ENCODE measurements at regions not wholly inside any gene's neighbourhood (a gene's known extent, or its start where the extent isn't known, plus 50 kb on each side); places are given as distances from the start of the nearest gene placed in this dataset.
"Not testable (repeated sequence)": the region's sequence is repeated elsewhere in the genome, so short reads cannot be mapped to it uniquely, and the experiment has no call there.

DNA sequence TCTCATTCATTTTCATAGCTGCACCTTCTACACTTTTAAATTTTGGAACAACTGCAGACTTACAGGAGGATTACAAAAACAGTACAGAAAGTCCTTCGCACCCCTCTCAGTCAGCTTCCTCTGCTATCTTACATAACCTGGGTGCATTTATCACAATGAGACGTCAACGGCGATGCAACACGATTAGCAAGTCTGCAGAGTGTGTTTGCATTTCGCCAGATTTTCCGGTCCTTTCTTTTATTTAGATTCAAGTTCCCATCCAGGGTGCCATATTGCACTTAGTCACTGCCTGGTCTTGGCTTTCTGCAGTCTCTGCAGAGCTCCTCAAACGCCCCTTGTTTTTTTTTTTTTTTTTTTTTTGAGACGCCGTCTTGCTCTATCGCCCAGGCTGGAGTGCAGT is 85.9 kb downstream of the ASMT start:
- no peaks in the 10 kb centered on the region for H3K27me3 ChIP-seq (replicated peaks; ENCODE audit: control insufficient read depth, insufficient read depth, low read length)
- H3K36me3 ChIP-seq (ENCODE audit: control insufficient read depth, insufficient read depth, low read length, severe bottlenecking), result no peaks in the 10 kb centered on the region
- H3K9me3 ChIP-seq (ENCODE audit: control insufficient read depth, low read length), result peaks cover 4% of the 10 kb centered on the region
- DNase-seq (ENCODE audit: low read depth), result no peak
- H3K4me3 ChIP-seq (ENCODE audit: low read length), result no peak overlapping the region
- no peaks in the 10 kb centered on the region for H3K4me1 ChIP-seq (ENCODE audit: control insufficient read depth, insufficient read depth, low read length)
- H3K9ac ChIP-seq (ENCODE audit: low read length), result no peak overlapping the region

DNA sequence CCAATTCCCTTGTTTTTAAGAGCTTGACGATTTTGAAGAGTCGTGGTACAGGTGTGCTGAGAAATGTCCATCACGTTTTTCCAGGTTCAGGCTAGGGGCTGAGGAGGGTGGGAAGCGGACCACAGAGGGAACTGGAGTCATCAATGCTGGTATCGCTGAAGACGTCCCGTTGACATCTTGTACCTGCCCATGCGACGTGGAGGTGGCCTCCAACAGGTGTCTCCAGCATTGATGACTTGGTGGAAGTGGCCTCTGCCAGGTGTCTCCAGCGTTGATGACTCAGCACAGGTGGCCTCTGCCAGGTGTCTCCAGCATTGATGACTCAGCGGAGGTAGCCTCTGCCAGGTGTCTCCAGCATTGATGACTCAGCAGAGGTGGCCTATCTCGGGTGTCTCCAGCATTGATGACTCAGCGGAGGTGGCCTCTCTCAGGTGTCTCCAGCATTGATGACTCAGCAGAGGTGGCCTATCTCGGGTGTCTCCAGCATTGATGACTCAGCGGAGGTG is 86.6 kb downstream of the ASMT start:
- H3K9ac ChIP-seq (ENCODE audit: low read length); DNase-seq (ENCODE audit: low read depth); H3K9me3 ChIP-seq (ENCODE audit: control insufficient read depth, low read length); H3K4me3 ChIP-seq (ENCODE audit: low read length); H3K27me3 ChIP-seq (replicated peaks; ENCODE audit: control insufficient read depth, insufficient read depth, low read length); H3K4me1 ChIP-seq (ENCODE audit: control insufficient read depth, insufficient read depth, low read length); H3K36me3 ChIP-seq (ENCODE audit: control insufficient read depth, insufficient read depth, low read length, severe bottlenecking): not testable (repeated sequence)

DNA sequence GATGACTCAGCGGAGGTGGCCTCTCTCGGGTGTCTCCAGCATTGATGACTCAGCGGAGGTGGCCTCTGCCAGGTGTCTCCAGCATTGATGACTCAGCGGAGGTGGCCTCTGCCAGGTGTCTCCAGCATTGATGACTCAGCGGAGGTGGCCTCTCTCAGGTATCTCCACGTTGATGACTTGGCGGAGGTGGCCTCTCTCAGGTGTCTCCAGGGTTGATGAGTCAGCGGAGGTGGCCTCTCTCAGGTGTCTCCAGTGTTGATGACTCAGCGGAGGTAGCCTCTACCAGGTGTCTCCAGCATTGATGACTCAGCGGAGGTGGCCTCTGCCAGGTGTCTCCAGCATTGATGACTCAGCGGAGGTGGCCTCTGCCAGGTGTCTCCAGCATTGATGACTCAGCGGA is 87.3 kb downstream of the ASMT start:
- DNase-seq (ENCODE audit: low read depth); H3K4me1 ChIP-seq (ENCODE audit: control insufficient read depth, insufficient read depth, low read length); H3K9ac ChIP-seq (ENCODE audit: low read length); H3K9me3 ChIP-seq (ENCODE audit: control insufficient read depth, low read length); H3K4me3 ChIP-seq (ENCODE audit: low read length); H3K27me3 ChIP-seq (replicated peaks; ENCODE audit: control insufficient read depth, insufficient read depth, low read length); H3K36me3 ChIP-seq (ENCODE audit: control insufficient read depth, insufficient read depth, low read length, severe bottlenecking): not testable (repeated sequence)

DNA sequence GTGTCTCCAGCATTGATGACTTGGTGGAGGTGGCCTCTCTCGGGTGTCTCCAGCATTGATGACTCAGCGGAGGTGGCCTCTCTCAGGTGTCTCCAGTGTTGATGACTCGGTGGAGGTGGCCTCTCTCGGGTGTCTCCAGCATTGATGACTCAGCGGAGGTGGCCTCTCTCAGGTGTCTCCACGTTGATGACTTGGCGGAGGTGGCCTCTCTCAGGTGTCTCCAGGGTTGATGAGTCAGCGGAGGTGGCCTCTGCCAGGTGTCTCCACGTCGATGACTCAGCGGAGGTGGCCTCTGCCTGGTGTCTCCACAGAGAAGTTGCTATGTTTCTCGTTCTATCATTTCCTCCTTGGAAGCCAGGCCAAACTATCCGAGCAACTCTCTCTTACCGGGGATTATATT is 87.7 kb downstream of the ASMT start:
- not testable (repeated sequence) for H3K27me3 ChIP-seq (replicated peaks; ENCODE audit: control insufficient read depth, insufficient read depth, low read length); H3K9me3 ChIP-seq (ENCODE audit: control insufficient read depth, low read length); H3K4me3 ChIP-seq (ENCODE audit: low read length); H3K36me3 ChIP-seq (ENCODE audit: control insufficient read depth, insufficient read depth, low read length, severe bottlenecking); H3K4me1 ChIP-seq (ENCODE audit: control insufficient read depth, insufficient read depth, low read length); H3K9ac ChIP-seq (ENCODE audit: low read length); DNase-seq (ENCODE audit: low read depth)

DNA sequence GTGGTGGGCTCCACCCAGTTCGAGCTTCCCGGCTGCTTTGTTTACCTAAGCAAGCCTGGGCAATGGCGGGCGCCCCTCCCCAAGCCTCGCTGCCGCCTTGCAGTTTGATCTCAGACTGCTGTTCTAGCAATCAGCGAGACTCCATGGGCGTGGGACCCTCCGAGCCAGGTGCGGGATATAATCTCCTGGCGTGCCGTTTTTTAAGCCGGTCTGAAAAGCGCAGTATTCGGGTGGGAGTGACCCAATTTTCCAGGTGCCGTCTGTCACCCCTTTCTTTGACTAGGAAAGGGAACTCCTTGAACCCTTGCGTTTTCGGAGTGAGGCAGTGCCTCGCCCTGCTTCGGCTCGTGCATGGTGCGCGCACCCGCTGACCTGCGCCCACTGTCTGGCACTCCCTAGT is 94.4 kb downstream of the ASMT start:
- not testable (repeated sequence) for H3K36me3 ChIP-seq (ENCODE audit: control insufficient read depth, insufficient read depth, low read length, severe bottlenecking); H3K9ac ChIP-seq (ENCODE audit: low read length); H3K9me3 ChIP-seq (ENCODE audit: control insufficient read depth, low read length); DNase-seq (ENCODE audit: low read depth); H3K4me3 ChIP-seq (ENCODE audit: low read length); H3K4me1 ChIP-seq (ENCODE audit: control insufficient read depth, insufficient read depth, low read length); H3K27me3 ChIP-seq (replicated peaks; ENCODE audit: control insufficient read depth, insufficient read depth, low read length)

DNA sequence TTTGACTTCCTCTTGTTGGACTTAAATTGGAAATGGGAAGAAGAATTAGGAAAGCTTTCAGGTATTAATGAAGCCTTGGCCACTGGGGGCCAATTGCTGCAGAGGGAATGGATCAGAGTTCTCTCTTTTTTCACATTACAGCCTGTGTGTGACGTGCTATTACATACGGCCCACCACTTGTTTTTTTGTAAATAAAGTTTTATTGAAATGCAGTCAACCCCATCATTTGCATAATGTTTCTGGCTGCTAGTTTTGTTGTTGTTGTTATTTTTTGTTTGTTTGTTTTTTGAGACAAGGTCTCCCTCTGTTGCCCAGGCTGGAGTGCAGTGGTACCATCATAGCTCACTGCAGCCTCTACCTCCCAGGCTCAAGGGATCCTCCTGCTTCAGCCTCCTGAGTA is 98.4 kb downstream of the ASMT start:
- Histone ChIP-seq H3K4me1 (ENCODE audit: control insufficient read depth, insufficient read depth, low read length) (no peaks in the 10 kb centered on the region), H3K9ac (ENCODE audit: low read length) (no peak overlapping the region), H3K27me3 (replicated peaks; ENCODE audit: control insufficient read depth, insufficient read depth, low read length) (no peaks in the 10 kb centered on the region), H3K4me3 (ENCODE audit: low read length) (no peak overlapping the region), H3K36me3 (ENCODE audit: control insufficient read depth, insufficient read depth, low read length, severe bottlenecking) (no peaks in the 10 kb centered on the region), H3K9me3 (ENCODE audit: control insufficient read depth, low read length) (no peaks in the 10 kb centered on the region)
- DNase-seq (ENCODE audit: low read depth), result no peak

DNA sequence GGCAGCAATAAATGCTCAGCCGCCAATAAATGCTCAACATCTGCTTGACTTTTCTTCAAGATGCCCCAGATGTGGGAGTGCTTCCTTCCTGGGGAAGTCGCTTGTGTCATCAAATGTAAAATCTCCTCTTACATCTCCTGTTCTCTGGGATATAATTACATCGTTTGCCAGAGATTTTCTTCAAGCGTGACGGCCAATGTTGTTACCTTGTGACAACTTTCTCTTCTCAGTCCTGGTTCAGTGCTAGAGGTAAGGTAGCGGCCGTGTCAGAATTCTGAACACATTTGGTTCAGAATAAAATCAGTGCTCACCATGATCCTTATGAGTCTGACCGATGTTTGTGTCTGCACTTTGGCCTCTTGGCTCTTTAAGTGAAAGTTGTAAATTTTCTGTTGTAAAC is 102.5 kb downstream of the ASMT start:
- H3K27me3 ChIP-seq (replicated peaks; ENCODE audit: control insufficient read depth, insufficient read depth, low read length), result no peaks in the 10 kb centered on the region

DNA sequence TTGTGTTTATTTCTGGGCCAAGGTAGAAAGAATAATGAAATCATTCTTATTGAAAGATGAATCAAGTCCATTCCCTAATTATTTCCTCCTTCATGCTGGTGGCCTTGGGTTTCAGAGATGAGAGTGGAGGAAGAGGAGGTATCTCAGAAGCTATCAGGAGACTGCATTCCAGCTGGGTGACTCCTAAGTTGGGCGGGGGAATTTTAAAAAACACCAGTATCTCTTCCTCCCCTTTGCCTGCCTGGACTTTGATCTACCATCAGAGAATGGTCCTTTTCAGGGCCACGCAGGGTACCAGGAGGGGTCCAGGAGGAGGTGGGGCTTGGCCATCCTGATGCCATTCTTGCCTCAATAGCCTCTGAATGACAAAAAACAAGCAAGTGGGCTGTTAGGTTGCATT is 104.4 kb downstream of the ASMT start:
- no peak overlapping the region for H3K9ac ChIP-seq (ENCODE audit: low read length)
- no peaks in the 10 kb centered on the region for H3K27me3 ChIP-seq (replicated peaks; ENCODE audit: control insufficient read depth, insufficient read depth, low read length)
- no peaks in the 10 kb centered on the region for H3K4me1 ChIP-seq (ENCODE audit: control insufficient read depth, insufficient read depth, low read length)
- no peak for DNase-seq (ENCODE audit: low read depth)
- H3K36me3 ChIP-seq (ENCODE audit: control insufficient read depth, insufficient read depth, low read length, severe bottlenecking), result no peaks in the 10 kb centered on the region
- H3K4me3 ChIP-seq (ENCODE audit: low read length), result no peak overlapping the region
- no peaks in the 10 kb centered on the region for H3K9me3 ChIP-seq (ENCODE audit: control insufficient read depth, low read length)

More for the DNA sequence above, 102.5 kb downstream of the ASMT start:
- no peak overlapping the region for H3K4me3 ChIP-seq (ENCODE audit: low read length)
- no peaks in the 10 kb centered on the region for H3K36me3 ChIP-seq (ENCODE audit: control insufficient read depth, insufficient read depth, low read length, severe bottlenecking)
- no peaks in the 10 kb centered on the region for H3K9me3 ChIP-seq (ENCODE audit: control insufficient read depth, low read length)
- no peaks in the 10 kb centered on the region for H3K4me1 ChIP-seq (ENCODE audit: control insufficient read depth, insufficient read depth, low read length)
- no peak for DNase-seq (ENCODE audit: low read depth)
- H3K9ac ChIP-seq (ENCODE audit: low read length), result no peak overlapping the region

DNA sequence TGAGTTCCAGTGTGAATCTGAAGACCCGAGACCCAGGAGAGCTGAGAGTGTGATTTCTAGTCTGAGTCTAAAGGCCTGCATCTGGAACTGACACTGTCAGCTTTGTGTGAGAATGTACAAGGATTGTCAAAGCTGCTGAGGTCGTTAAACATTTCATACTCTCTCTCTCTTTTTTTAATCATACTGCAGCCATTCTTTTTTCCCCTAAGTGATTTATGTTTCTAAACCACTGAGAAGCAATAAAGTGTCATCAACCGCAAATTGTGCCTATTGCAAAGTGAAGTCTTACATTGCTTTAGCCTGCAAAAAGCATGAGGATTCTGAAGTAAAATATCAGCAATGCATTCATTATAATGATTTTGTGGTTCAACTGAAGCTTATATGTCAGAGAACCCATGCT is 106.0 kb downstream of the ASMT start:
- no peak for DNase-seq (ENCODE audit: low read depth)
- no peak overlapping the region for H3K9ac ChIP-seq (ENCODE audit: low read length)
- H3K4me1 ChIP-seq (ENCODE audit: control insufficient read depth, insufficient read depth, low read length), result no peaks in the 10 kb centered on the region
- no peaks in the 10 kb centered on the region for H3K27me3 ChIP-seq (replicated peaks; ENCODE audit: control insufficient read depth, insufficient read depth, low read length)
- H3K9me3 ChIP-seq (ENCODE audit: control insufficient read depth, low read length), result no peaks in the 10 kb centered on the region
- no peak overlapping the region for H3K4me3 ChIP-seq (ENCODE audit: low read length)
- no peaks in the 10 kb centered on the region for H3K36me3 ChIP-seq (ENCODE audit: control insufficient read depth, insufficient read depth, low read length, severe bottlenecking)

DNA sequence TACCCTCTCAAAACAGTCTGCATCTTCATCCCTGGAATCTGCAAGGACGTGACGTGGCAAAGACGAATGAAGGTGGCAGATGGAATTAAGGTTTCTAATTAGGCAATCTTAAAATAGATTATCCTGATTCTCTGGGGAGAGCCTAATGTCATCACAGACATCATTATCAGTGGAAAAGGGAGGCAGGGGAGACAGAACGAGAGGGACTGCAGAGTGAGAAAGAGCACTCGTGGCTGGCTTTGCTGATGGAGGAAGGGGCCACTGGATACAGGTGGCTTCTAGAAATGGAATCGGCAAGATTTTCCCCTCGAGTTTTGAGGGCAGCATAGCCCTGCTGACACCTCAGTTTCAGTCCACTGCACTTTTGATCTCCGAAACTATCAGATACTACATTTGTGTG is 110.6 kb downstream of the ASMT start:
- H3K4me3 ChIP-seq (ENCODE audit: low read length), result no peak overlapping the region
- H3K27me3 ChIP-seq (replicated peaks; ENCODE audit: control insufficient read depth, insufficient read depth, low read length), result no peaks in the 10 kb centered on the region
- DNase-seq (ENCODE audit: low read depth), result no peak
- H3K9ac ChIP-seq (ENCODE audit: low read length), result no peak overlapping the region
- H3K9me3 ChIP-seq (ENCODE audit: control insufficient read depth, low read length), result no peaks in the 10 kb centered on the region
- no peaks in the 10 kb centered on the region for H3K36me3 ChIP-seq (ENCODE audit: control insufficient read depth, insufficient read depth, low read length, severe bottlenecking)
- no peaks in the 10 kb centered on the region for H3K4me1 ChIP-seq (ENCODE audit: control insufficient read depth, insufficient read depth, low read length)

DNA sequence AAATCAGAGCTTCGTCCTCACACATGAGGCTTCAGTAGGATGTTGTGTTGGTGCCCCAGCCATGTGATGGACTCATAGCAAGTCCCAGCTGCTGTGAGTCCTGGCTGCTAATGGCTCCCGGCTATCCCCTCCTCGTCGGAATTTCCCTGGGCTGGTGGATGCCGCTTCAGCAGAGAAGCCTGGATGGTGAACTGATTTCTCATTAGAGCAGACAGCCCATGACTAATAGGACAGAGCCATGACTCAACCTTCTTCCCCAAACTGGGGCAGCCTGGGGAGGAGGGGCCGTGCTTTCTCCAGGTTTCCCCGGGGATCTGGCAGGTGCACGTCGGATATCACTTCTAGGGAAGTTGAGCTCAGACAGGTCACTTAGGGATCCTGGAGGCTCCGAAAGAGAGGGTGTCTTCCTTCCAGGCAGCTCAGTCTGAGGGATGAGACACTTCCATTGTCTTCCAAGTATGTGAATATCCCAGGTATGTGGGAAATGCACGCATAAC is 112.7 kb downstream of the ASMT start:
- Histone ChIP-seq H3K4me1 (ENCODE audit: control insufficient read depth, insufficient read depth, low read length) (no peaks in the 10 kb centered on the region), H3K9me3 (ENCODE audit: control insufficient read depth, low read length) (no peaks in the 10 kb centered on the region), H3K4me3 (ENCODE audit: low read length) (no peak overlapping the region), H3K36me3 (ENCODE audit: control insufficient read depth, insufficient read depth, low read length, severe bottlenecking) (no peaks in the 10 kb centered on the region), H3K27me3 (replicated peaks; ENCODE audit: control insufficient read depth, insufficient read depth, low read length) (no peaks in the 10 kb centered on the region), H3K9ac (ENCODE audit: low read length) (no peak overlapping the region)
- DNase-seq (ENCODE audit: low read depth), result peak; percentile 48

DNA sequence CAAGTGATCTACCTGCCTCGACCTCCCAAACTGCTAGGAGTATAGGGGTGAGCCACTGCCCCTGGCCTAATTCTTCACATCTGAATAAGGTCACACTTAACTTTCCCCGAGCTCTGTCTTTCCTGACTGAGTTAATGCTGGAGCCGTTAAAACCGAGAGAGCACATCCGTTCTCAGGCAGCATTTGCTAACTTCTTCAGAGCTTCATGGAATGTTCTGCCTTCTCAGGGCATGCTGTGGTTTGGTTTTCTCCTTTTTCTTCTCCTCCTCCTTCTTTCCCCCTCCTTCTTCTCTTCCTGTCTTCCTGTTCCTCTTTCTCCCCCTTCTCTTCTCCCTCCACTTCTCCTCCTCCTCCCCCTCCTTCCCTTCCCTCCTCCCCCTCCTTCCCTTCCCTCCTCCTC is 119.9 kb downstream of the ASMT start:
- Histone ChIP-seq H3K4me3 (ENCODE audit: low read length) (no peak overlapping the region), H3K9me3 (ENCODE audit: control insufficient read depth, low read length) (no peaks in the 10 kb centered on the region), H3K9ac (ENCODE audit: low read length) (no peak overlapping the region), H3K36me3 (ENCODE audit: control insufficient read depth, insufficient read depth, low read length, severe bottlenecking) (no peaks in the 10 kb centered on the region), H3K4me1 (ENCODE audit: control insufficient read depth, insufficient read depth, low read length) (no peaks in the 10 kb centered on the region), H3K27me3 (replicated peaks; ENCODE audit: control insufficient read depth, insufficient read depth, low read length) (no peaks in the 10 kb centered on the region)
- no peak for DNase-seq (ENCODE audit: low read depth)
